K562 (cell line): ENCODE measurements at regions not wholly inside any gene's neighbourhood (a gene's known extent, or its start where the extent isn't known, plus 50 kb on each side); places are given as distances from the start of the nearest gene placed in this dataset.

ENCODE experiments used
- CHD2 ChIP-seq: IDR thresholded peaks from 2 replicates; pipeline ENCODE4 v1.6.1; 2011; ENCODE audit warnings: low read depth, low read length
- FOXK2 ChIP-seq, 2 experiments: fragments of 450-650 bp; IDR thresholded peaks in 1 of 2; conservative IDR thresholded peaks in 1 of 2; 2 replicates each; pipeline ENCODE4 v1.6.1; 2016; ENCODE audit warnings: low read depth in 2 of 2, mild to moderate bottlenecking in 1 of 2
- SOX6 ChIP-seq: fragments of 450-650 bp; IDR thresholded peaks from 2 replicates; pipeline ENCODE4 v1.6.1; 2014; ENCODE audit warnings: mild to moderate bottlenecking

DNA sequence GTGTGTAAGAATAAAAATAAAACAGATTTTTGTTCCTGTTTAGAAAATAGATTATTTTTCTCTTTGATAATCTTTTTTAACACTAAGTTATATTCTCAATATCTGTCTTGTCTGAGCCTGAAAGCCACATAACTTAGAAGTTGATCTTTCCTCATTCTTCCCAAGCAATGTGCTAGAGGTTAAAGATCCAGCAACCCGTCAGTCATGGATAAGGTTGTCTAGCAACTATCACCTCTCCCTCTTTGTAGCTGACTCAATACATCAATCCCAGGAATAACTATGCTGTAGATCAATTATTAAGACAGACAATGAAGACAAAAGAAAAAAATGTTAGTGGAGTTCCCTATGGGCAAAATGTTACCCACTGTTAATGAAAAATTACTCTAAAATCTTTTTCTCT is 813.1 kb upstream of the CCDC179 start:
- TF ChIP-seq FOXK2 (conservative IDR thresholded peaks at IDR 0.05 in 1 of 2, IDR thresholded peaks at IDR 0.05 in 1 of 2; ENCODE audit: low read depth in 2 of 2), result no peak
- TF ChIP-seq CHD2, result no peak
- no peak for TF ChIP-seq SOX6
